ENCODE measurements at regions not wholly inside any gene's neighbourhood (a gene's known extent, or its start where the extent isn't known, plus 50 kb on each side); places are given as distances from the start of the nearest gene placed in this dataset.
"Not testable (repeated sequence)": the region's sequence is repeated elsewhere in the genome, so short reads cannot be mapped to it uniquely, and the experiment has no call there.

DNA sequence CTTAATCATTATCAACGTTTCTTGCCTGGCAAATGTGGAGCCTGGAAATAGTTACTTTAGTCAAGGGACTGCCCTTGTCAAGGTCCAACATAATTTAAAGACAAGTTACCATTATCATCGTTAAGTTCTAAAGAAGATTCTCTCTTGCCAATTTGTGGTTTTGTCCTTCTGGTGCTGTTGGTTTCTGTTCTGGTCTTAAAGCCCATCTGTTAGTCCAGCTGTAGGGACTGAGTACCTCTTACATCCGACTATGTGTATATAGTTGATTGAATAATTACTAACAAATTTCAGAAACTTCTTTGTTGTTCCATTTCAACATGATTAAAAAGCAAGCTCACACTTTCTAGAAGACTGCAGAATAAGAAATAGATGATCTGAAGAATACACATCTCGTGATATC lies 1854.9 kb downstream of the MAT2B start:
- no peak for FAIRE-seq
- no peak for DNase-seq (ENCODE audit: low spot score in 2 of 2)

DNA sequence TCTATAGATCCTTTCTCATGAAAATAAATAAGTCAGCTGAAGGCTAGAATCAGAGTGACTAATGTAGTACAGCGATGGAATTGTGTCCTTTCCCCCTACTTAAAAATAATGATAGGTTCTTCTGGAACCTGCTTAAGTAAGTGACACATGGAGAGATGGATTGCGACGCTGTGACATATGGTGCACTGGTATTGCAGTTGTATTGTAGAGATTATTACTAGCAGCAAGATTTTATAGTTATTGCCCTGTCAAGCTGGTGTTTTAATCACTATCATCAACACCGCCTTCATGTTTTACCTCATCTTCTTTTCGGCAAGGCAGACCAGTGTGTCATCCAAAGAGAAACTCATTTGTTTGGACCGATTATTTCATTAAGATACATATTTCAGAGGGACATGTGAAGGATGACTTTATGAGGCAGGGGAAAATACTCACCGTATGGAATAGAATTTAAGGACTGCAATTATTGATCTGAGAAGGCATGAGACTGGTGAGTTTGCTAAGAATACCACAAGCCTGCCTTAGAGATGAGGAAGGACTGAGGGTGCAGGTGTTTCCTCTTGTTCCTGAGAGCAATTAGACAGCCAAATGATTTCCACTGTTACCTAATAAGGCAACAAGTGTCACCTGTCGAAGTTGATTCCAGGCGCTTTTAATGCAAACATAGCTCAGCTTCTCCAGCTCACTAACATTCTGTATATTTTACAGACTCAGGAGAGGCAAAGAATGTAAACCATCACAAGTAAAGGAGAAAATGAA lies 1855.5 kb downstream of the MAT2B start:
- DNase-seq (ENCODE audit: low spot score in 2 of 2) = no peak
- FAIRE-seq = no peak

- no peak for DNase-seq (ENCODE audit: low spot score in 2 of 2)
- no peak for FAIRE-seq
These were observed 1864.8 kb downstream of the MAT2B start for GRCh38 chr5:165370233-165370632.

- FAIRE-seq = no peak
- no peak for DNase-seq (ENCODE audit: low spot score in 2 of 2)
These were observed 1865.4 kb downstream of the MAT2B start for GRCh38 chr5:165370794-165371193.

DNA sequence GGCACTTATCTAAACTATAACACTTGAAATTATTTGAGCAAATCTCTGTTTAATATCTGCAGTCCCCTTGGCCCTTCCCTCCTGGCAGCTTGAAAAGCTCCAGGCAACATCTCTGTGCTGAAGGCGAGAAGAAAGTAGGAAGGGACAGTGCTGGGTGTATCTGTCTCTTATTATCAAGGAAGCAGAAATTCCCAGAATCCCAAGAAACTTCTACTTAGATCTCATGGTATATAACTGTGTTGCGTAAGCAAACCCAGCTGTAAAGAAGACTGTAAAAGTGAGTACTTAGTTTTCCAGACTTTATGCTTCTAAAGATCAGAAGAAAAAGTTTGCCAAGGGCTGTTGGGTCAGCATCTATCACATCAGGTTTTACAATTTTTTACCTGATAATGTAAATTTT lies 1869.8 kb downstream of the MAT2B start:
- DNase-seq (ENCODE audit: low spot score in 2 of 2) = no peak
- FAIRE-seq = no peak

- FAIRE-seq = no peak
These were observed 1888.4 kb downstream of the MAT2B start for GRCh38 chr5:165393839-165394238.

DNA sequence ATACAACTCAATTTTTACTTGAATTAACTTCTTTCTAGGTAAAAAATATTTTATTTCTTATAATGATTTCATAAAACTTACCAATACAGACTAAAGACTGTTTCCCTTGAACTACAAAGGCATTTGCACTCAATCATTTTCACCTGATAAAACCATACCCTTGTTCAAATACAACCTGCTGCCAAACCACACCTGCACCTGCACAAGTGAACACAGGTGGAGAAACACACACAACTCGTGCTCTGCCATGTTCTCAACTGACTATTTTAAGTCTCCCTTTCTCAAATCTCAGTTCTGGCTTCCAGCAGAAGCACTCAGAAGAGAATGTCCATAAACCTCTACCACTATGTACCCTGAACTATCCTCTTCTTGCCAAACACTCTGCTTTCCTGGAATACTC lies 1892.1 kb downstream of the MAT2B start:
- FAIRE-seq = no peak
- no peak for DNase-seq (ENCODE audit: low spot score in 2 of 2)

More at GRCh38 chr5:165393839-165394238, 1888.4 kb downstream of the MAT2B start:
- DNase-seq (ENCODE audit: low spot score in 2 of 2) = no peak

GRCh38 chr5:165400086-165400485 lies 1894.7 kb downstream of the MAT2B start:
- DNase-seq (ENCODE audit: low spot score in 2 of 2) (no peak), FAIRE-seq (no peak)

DNA sequence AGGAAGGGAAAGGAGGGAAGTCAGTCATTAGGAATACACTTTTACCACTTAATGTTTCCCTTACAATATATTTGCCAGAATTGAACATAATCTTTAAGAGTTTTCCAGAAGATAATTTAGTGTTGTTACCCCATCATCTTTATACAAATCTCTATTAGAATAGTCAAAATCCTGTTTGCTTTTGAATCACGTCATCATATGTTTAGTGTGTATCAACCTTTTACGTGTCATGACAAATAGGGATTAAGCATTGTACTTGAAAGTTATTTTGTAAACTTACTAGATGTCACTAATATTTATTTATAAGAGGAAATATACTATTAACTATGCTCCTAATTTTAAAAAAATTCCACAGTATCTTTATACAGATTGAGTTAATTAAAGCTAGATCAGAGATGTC lies 1899.5 kb downstream of the MAT2B start:
- no peak for DNase-seq (ENCODE audit: low spot score in 2 of 2)
- no peak for FAIRE-seq

DNA sequence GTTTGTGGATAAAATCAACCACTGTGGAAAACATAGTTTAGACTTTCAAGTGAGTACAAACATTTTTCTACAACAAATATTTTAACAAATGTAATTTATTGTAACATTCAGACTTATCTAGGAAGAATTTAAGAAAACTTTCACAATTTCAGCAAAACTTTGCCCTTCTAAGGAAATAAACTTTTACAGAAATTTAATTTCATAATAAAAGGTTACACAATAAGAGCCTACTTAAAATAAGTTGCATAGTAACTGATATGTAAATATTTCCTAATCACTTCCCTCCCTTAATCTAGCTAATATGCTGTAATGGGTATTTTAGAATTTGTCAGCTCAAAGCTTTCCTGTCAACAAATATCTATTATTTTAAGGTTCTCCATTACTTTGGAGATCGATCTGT lies 1899.9 kb downstream of the MAT2B start:
- no peak for FAIRE-seq
- no peak for DNase-seq (ENCODE audit: low spot score in 2 of 2)

DNA sequence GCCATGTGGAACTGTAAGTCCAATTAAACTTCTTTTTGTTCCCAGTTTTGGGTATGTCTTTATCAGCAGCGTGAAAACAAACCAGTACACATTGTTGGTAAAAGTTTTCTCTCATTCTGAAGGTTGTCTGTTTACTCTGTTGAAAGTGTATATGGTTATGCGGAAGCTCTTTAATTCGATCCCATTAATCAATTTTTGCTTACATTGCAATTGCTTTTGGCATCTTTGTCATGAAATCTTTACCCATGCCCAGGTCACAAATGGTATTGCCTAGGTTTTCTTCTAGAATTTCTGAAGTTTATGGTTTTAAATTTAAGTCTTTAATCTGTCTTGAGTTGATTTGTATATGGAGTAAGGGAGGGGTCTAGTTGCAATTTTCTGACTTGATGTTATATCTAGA lies 1901.9 kb downstream of the MAT2B start:
- no peak for DNase-seq (ENCODE audit: low spot score in 2 of 2)
- FAIRE-seq = no peak

DNA sequence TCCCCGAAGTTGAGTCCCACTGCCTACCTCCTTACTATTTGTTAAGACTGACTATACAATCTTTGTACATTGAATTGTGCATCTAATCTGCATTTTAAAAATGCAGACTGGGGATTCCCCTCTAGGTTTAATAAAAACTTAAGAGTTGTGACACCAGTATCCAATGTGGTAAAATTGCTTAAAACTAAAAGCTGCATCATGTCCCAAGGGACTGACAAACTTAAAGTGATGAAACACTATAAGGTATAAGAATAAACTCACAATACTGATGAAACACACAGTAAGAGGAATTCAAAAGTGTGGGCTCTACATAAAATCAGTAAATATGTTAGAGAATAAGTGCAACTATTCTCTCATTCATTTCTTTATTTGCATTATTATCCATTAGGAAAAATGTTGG lies 1905.1 kb downstream of the MAT2B start:
- FAIRE-seq = no peak
- no peak for DNase-seq (ENCODE audit: low spot score in 2 of 2)

DNA sequence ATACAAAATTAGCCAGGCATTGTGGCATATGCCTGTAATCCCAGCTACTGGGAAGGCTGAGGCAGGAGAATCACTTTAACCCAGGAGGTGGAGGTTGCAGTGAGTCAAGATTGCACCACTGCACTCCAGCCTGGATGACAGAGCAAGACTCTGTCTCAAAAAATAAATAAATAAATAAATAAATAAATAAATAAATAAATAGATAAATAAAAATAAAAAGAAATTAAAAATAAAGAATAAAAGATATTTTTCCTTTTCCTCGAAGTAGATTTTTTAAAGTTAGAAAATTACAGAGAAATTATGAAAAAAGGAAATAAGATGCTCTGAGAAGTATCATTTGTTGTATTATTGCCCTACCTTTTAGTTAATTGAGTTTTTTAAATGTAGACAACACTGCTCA lies 1906.1 kb downstream of the MAT2B start:
- not testable (repeated sequence) for FAIRE-seq; DNase-seq (ENCODE audit: low spot score in 2 of 2)

- FAIRE-seq = no peak
These were observed 1915.1 kb downstream of the MAT2B start for GRCh38 chr5:165420493-165420892.

GRCh38 chr5:165423697-165424299 lies 1918.4 kb downstream of the MAT2B start:
- FAIRE-seq = no peak

More at GRCh38 chr5:165420493-165420892, 1915.1 kb downstream of the MAT2B start:
- DNase-seq (ENCODE audit: low spot score in 2 of 2) = no peak

DNA sequence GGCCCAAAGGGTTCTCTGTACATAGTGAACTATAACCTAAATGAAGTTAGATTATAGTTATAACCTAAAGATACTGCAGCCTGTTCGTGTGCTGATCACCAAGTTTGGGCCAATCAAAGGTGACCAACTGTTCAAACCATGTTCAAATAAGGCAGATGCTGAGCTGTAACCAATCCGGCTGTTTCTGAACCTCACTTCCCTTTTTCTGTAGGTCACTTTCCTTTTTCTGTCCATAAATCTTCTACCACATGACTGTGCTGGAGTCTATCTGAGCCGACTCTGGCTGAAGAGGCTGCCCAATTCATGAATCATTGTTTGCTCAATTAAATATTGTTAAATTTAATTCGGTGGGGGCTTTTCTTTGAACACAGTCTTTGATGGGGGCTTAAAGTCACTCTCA lies 1920.2 kb downstream of the MAT2B start:
- FAIRE-seq (no peak), DNase-seq (ENCODE audit: low spot score in 2 of 2) (no peak)

More at GRCh38 chr5:165423697-165424299, 1918.4 kb downstream of the MAT2B start:
- no peak for DNase-seq (ENCODE audit: low spot score in 2 of 2)

- no peak for FAIRE-seq
These were observed 1943.3 kb downstream of the MAT2B start for GRCh38 chr5:165448753-165449152.

GRCh38 chr5:165457859-165458481 lies 1952.6 kb downstream of the MAT2B start:
- DNase-seq (ENCODE audit: low spot score in 2 of 2) (no peak), FAIRE-seq (no peak)

More at GRCh38 chr5:165448753-165449152, 1943.3 kb downstream of the MAT2B start:
- no peak for DNase-seq (ENCODE audit: low spot score in 2 of 2)

DNA sequence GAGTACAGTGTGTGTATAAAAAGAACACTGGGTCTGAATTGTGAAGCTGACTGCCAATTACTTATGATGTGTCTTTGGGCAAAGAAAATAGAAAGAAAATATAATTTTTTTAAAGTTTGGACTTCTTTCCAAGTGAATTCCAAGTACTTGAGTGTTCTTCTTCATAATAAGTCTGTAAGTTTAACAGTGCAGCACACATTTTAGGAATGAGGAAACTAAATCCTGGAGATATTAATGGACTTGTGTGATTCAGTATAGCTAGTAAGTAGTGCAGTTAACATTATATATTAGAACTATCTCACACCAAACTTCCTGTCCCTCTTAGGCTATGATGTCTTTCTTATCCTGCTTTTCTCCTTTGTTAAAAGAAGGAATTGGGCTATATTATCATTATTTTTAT lies 1953.8 kb downstream of the MAT2B start:
- FAIRE-seq (no peak), DNase-seq (ENCODE audit: low spot score in 2 of 2) (no peak)

DNA sequence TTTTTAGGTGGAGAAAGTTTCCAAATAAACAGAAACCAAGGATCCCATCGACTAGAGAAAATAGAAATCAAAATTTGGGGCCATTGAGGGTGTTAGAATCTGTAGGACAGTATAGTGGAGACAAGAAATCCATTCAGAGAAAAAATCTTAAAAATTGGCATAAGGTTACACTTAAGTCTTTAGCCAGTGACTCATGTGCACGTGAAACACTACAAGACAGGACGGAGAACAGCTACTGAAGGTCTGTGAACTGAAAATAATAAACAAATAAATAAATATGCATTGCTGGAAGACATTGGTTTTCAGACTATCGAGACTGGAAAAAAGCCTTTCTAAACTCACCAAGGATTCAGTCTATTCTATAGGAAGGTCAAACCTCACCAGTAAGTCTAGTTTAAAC lies 1955.5 kb downstream of the MAT2B start:
- no peak for DNase-seq (ENCODE audit: low spot score in 2 of 2)
- no peak for FAIRE-seq

GRCh38 chr5:165477546-165477945 lies 1972.1 kb downstream of the MAT2B start:
- DNase-seq (ENCODE audit: low spot score in 2 of 2) (no peak), FAIRE-seq (no peak)

Data from frontal cortex (tissue), 3 donors.